ENCODE measurements at regions not wholly inside any gene's neighbourhood (a gene's known extent, or its start where the extent isn't known, plus 50 kb on each side); places are given as distances from the start of the nearest gene placed in this dataset.
"Not testable (repeated sequence)": the region's sequence is repeated elsewhere in the genome, so short reads cannot be mapped to it uniquely, and the experiment has no call there.

- DNase-seq (ENCODE audit: low read depth in 2 of 2): no peak
Measured at GRCh38 chr2:7748717-7749415, 831.7 kb downstream of the RNF144A start.

DNA sequence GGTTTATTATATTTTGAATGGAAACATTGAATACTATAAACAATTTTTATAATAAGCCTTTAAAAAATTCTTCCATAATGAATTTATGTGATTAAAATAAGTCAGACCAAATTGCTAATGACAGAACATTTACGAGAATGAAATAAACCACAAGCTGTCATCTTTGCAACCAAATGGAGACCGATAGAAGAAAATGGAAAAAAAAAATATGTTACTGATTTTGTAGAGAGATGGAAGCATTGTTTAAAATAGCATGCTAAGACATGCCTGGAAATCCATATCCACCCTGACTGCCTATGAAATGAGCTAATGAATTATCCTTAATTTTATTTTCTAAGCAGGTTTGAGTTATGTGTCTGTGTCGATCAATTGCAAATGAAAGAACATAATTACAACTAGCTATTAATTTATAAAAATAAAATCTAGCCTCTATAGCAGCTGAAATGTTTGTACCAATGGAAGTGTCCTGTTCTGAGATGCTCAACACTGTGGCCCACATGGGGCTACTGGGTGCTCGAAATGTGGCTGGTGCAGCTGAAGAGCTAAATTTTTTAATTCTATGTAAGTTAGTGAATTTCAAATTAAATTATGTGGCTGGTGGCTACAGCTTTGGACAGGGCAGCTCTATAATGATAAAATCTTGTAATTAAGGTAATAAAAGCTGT lies 832.8 kb downstream of the RNF144A start:
- no peak for DNase-seq (ENCODE audit: low read depth in 2 of 2)

DNA sequence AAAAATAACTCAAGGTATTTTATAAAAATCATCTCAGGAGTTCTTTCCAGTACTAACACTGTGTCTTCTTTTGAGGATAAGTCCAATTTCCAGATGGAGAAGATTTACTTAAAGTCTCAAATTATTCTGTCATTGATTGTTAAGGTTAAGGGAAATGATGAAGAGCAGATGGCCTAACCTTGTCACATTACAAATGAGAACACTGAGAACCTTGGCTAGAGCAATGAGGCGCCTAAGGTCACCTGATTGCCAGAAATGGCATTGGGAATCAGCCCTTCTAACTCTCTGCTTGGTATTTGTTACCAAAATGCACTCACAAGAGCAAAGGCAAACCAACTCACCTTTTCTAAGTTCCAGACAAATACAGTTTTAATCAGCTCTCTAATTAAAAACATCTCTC lies 835.1 kb downstream of the RNF144A start:
- DNase-seq (ENCODE audit: low read depth in 2 of 2): no peak

DNA sequence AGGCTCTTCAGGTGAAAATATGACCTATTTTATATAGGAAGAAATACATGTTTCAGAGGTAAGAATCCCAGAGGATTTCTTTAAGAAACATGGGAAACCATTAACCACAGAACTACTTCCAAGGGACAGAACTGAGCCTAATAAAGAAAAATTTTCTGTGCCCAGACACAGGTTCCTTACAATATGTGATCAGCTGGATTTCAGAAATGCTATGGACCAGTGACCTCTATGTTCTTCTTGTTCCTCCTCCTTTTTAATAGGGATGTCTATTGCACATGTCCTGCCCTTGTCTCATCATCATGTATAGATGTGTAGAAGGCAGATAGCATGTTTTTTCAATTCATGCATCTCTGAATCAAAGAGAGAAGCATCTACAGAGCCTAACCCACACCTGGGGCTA lies 836.6 kb downstream of the RNF144A start:
- no peak for DNase-seq (ENCODE audit: low read depth in 2 of 2)

GRCh38 chr2:7755879-7756278 lies 838.7 kb downstream of the RNF144A start:
- no peak for DNase-seq (ENCODE audit: low read depth in 2 of 2)

DNA sequence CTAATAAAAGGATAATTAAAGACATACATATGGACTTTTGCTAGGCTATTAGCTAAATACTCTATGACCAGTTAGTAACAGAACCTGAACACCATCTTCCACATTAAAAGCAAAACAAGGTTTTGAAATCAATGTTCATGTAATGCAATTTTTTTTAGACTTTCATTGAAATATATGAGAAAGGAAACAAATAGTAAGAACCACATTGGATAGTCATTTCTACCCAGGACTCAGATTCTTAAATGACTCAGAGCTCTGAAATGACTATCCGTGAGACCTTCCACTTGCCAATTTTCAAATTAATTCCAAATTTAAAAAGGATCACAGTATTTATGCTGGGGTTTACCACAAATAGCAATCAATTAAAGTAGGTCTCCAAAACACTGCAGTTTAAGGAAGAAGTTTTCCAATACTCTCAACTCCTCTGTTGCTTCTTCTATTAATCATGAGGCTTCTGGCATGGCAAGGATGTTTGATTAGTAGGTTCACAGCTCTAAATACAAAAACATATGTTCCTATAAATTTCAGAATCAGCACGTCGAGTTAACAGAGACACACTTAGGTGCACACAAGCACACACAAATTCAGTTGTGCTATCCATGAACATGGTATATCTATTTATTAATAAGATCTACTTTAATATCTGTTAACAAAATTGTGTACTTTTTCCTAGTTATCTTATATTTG lies 841.0 kb downstream of the RNF144A start:
- no peak for DNase-seq (ENCODE audit: low read depth in 2 of 2)

DNA sequence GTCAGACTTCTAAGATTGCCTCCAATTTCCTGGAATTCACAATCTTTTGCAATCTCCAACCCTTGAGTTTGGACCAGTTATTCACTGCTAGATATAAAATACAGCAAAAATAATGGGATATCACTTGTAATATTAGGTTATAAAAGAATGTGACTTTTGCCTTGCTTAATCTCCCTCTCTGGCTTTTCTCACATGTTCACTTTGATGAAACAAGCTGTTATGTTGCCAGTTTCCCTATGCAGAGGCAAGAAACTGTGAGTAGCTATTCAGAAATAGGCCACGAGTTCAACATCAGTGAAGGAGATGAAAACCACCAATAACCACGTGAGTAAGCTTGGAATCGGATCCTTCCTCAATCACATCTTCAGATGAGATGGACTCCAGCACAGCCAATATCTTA lies 842.7 kb downstream of the RNF144A start:
- DNase-seq (ENCODE audit: low read depth in 2 of 2): no peak

- DNase-seq (ENCODE audit: low read depth in 2 of 2): not testable (repeated sequence)
Measured at GRCh38 chr2:7763418-7763817, 846.2 kb downstream of the RNF144A start.

DNA sequence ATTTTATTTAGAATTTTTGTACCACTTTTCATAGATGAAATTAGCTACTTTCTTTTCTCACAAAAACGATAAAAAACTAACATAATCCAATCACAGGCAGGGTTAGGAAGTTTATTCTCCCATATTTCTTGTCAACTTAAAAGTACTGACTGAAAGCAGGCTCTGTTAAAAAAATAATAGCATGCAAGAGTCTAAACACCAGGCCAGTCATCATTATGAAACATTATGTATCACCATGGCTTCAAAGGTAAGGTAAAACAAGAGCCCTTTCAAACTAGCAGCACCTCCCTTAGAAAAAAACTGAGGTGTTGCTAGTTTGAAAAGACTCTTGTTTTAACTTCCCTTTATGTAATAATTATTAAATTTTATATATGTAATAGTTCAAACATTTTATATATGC lies 848.0 kb downstream of the RNF144A start:
- no peak for DNase-seq (ENCODE audit: low read depth in 2 of 2)

DNA sequence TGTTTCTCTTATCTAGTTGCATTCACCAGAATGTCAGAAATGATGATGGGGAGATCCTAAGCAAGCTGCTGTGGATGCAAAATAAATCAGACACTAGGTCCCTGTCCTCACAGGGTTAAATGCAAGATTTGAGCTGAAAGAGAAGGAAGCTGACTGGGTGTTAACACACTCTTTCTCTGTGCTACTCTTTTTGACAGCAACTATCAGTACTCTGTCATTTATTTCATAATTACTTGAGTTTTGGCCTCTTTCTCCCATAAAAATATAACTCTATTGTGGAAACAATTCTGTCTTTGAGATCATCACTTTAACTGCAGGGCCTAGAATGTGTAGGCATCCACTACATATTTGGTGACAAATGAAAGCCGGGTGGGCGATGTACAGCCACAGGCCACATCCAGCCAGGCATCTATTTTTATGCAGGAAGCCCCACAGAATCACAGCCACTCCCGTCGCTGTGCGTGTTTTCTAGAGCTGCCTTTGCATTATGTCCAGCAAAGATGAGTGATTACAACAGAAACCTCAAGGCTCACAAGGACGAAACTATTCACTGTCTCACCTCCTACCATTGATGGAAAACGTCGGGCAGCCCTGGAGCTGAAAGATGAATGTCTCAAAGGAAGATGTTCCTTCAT lies 849.0 kb downstream of the RNF144A start:
- DNase-seq (ENCODE audit: low read depth in 2 of 2): no peak

DNA sequence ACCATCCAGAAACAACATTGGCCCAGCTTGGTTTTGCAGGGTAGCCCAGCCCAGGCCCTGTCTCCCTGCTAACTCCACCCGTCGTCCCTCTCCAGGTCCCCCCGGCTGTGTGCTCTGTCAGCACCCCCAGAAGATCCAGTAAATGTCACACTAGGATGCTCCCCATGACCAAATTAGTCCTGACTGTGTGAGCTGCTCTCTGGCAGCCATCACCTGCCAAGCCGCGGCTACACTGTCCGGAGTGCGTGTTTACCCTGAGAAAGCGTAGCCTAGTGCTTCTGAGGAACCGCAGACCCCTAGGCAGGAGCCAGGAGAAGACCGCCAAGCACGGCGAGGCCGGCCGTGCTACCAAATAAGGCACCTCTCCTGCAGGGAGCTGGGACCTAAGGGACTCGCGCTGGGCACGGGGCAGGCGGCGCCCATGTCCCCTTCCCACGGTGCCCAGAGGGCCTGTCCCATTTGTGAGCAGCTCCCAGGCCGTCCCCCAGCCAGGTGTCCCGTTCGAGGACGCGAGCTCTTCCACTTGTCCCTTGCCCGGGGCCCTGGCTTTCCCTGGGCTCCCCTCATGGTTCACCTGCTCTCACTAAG lies 849.9 kb downstream of the RNF144A start:
- DNase-seq (ENCODE audit: low read depth in 2 of 2): no peak

GRCh38 chr2:7767902-7768301 lies 850.7 kb downstream of the RNF144A start:
- no peak for DNase-seq (ENCODE audit: low read depth in 2 of 2)

DNA sequence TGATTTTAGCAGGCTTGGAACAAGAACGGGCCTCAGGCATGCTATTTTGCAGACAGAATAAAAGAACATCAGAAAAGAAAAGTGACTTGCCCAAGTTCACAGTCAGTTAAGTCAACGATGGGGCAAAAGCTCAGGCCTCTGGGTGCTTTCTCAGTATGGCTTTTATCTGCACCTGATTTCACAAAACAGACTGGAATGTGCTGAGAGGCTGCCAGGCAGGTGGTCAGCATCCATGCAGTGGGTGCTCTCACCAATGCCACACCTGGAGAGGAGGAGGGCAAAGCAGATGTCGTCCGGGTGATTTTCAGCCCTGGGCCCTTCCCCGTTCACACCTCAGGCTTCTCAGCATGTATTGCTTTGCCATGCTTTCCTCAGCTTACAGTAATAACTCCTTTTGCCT lies 854.6 kb downstream of the RNF144A start:
- no peak for DNase-seq (ENCODE audit: low read depth in 2 of 2)

GRCh38 chr2:7773362-7774360 lies 856.4 kb downstream of the RNF144A start:
- DNase-seq (ENCODE audit: low read depth in 2 of 2): no peak

DNA sequence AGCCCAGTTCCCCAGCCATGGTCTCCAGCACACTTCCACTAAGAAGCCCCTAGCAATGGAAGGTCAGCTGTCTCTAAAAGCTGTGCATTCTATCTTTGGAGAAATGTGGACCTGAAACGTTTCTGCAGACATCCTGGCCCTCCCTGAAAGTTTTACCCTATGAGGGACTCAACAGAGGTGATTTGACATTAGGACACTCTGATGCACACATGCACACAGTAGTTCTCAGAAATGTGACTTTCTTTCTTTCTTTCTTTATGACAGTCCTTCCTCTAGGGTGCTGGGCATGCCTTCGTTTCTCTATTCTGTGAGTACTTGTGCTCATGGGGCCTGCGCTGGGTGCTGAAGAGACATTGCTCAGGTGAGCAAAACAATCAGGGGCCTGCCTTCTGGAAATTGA lies 857.3 kb downstream of the RNF144A start:
- DNase-seq (ENCODE audit: low read depth in 2 of 2): no peak

- no peak for DNase-seq (ENCODE audit: low read depth in 2 of 2)
Measured at GRCh38 chr2:7777668-7778067, 860.5 kb downstream of the RNF144A start.

DNA sequence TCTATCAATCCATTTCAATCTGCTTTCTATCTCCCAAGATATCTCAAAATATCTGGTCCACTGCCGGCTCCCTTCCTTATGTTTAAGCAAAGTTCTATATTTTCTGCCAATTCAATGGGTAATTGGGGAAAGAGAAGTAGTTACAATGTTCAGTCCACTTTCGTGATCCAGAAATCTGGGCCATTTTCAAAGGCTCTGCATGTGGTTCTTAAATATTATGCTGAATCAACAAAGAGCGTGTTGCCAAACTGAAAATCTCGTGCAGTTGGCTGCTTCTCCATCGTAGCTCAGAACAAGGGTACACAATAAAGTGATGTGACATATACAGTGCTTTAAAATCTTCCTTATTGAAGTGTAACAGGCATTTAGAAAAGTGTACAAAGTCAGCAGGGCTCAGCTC lies 863.1 kb downstream of the RNF144A start:
- DNase-seq (ENCODE audit: low read depth in 2 of 2): no peak

DNA sequence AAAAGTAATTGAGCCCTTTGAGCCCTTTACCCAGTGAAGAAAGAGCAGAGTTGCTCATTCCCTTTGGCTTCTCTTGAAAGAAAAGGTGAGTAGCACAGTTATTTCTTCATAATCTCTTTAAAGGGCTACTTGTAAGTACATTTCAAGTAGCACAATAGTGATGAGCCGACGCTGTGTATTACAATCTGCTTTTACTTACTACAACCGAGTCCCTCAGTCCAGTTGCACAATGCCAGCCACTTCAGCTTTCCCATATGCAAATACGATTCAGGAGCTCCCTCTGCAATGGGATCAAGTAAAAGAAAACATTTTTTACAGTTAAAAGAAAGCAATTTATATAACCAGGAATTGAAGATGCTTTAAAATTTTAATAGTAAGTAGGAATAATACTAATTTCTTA lies 868.5 kb downstream of the RNF144A start:
- no peak for DNase-seq (ENCODE audit: low read depth in 2 of 2)

GRCh38 chr2:7788736-7789135 lies 871.5 kb downstream of the RNF144A start:
- no peak for DNase-seq (ENCODE audit: low read depth in 2 of 2)

DNA sequence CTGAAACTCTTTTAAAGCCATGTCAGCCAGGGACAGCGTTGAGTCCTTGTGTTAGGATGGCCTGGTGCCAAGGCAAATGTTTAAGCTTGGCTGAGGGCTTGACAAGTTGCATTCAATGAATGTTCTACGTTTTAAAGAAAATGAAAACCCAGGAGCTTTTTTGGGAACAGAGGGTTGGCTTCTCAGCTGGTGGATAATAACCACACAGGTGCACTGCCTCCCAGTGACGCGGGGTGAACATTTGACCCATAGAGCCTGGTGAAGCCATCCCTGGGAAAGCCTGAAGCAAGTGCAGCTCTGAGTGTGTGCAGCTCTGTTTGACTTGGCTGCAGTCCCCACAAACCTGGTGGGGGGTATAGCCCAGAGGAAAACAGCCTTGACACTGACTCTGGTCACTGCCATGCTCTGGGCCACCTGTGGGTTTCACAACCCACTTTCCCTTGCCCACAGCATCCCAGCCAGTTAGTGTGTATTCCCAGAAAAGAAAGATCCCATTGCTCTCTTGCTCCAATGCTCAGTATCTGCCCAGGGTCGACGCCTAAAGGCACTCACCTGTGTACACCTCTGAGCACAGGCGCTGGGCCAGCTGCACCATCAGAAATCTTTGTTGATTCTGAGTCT lies 874.9 kb downstream of the RNF144A start:
- DNase-seq (ENCODE audit: low read depth in 2 of 2): no peak
